A673 (cell line): ENCODE measurements at regions not wholly inside any gene's neighbourhood (a gene's known extent, or its start where the extent isn't known, plus 50 kb on each side); places are given as distances from the start of the nearest gene placed in this dataset.

Experiments
- EZH2 ChIP-seq: fragments of 200-600 bp; sonication (generic); IDR thresholded peaks from 2 replicates; pipeline ENCODE4 v1.6.1; 2017; ENCODE audit warnings: borderline replicate concordance, low read depth, mild to moderate bottlenecking, mixed read lengths, antibody characterized with exemption, low read length; ENCODE audit not compliant: poor library complexity, severe bottlenecking
- TF ChIP-seq, protein P1 (sequence below): fragments of 300-800, 200-600 bp; sonication (generic); conservative IDR thresholded peaks from 2 replicates; pipeline ENCODE4 v1.5.1; 2017; ENCODE audit warnings: low read depth, mild to moderate bottlenecking, antibody characterized with exemption, low read length, moderate library complexity, mixed read lengths

DNA sequence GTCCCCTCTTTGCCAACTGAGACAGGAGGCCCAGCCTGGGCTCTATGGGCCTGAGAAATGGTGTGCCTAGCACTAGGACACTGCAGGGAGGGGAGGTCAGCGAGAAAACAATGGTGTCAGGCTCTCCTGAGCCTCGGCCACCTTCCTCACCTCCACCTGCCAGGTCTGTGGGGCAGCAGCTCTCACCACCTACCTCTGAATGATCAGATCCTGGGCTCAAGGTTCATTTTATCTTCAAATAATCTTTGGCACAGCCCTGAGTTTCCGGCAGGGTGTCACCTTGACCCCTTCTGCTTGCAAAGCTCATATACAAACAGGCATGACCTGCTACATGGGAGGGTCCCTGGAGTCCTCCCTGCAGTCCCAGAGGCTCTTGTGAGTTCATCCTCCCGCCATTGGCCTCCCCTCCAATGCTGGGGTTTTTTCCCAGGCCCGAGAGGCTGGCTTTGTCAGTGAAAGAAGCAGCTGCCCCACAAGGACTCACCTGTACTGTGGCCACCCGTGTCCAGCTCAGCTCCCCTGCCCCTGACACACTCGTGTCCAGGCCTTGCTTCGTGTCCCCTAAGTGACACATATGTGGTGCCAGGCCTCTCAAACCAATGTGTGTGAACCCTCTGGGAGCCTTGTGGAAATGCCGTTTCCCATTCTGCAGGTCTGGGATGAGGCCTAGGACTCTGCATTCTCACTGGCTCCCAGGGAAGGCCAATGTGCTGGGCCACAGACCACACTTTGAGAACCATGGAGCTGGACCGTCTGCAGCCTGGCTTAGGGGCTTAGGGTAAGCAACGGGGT, 176.8 kb upstream of the CIBAR2 start:
- TF ChIP-seq, protein P1, sequence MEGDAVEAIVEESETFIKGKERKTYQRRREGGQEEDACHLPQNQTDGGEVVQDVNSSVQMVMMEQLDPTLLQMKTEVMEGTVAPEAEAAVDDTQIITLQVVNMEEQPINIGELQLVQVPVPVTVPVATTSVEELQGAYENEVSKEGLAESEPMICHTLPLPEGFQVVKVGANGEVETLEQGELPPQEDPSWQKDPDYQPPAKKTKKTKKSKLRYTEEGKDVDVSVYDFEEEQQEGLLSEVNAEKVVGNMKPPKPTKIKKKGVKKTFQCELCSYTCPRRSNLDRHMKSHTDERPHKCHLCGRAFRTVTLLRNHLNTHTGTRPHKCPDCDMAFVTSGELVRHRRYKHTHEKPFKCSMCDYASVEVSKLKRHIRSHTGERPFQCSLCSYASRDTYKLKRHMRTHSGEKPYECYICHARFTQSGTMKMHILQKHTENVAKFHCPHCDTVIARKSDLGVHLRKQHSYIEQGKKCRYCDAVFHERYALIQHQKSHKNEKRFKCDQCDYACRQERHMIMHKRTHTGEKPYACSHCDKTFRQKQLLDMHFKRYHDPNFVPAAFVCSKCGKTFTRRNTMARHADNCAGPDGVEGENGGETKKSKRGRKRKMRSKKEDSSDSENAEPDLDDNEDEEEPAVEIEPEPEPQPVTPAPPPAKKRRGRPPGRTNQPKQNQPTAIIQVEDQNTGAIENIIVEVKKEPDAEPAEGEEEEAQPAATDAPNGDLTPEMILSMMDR = no peak
- TF ChIP-seq EZH2 = no peak
